ENCODE measurements at regions not wholly inside any gene's neighbourhood (a gene's known extent, or its start where the extent isn't known, plus 50 kb on each side); places are given as distances from the start of the nearest gene placed in this dataset.
A peak's percentile ranks its signal among the peaks of the same experiment; 100 is the strongest.
"Not testable (repeated sequence)": the region's sequence is repeated elsewhere in the genome, so short reads cannot be mapped to it uniquely, and the experiment has no call there.

- Histone ChIP-seq H3K4me1 (ENCODE audit: control insufficient read depth in 3 of 3, insufficient read depth in 2 of 3, low read depth in 1 of 3, low read length in 2 of 3) (no peaks in the 10 kb centered on the region), H3K9me3 (ENCODE audit: control insufficient read depth in 2 of 2, insufficient read depth in 1 of 2, low read depth in 1 of 2, low read length in 1 of 2) (no peaks in the 10 kb centered on the region), H3K27ac (ENCODE audit: low read depth in 1 of 3, low read length in 2 of 3) (no peak overlapping the region), H3K36me3 (ENCODE audit: control insufficient read depth in 3 of 3, insufficient read depth in 2 of 3, low read depth in 1 of 3, low read length in 3 of 3) (no peaks in the 10 kb centered on the region), H3K27me3 (ENCODE audit: control insufficient read depth in 3 of 3, insufficient read depth in 3 of 3, low read length in 3 of 3) (no peaks in the 10 kb centered on the region), H3K4me3 (ENCODE audit: low read depth in 1 of 3, low read length in 3 of 3) (no peak overlapping the region)
- FAIRE-seq = no peak
- peak; percentile 7 to 12 for DNase-seq
- WGBS, 3 donors = 26 to 57% (median 37%) methylated on average over 7 of the region's 7 CpGs
These were observed 206.2 kb upstream of the LRRC4C start for GRCh38 chr11:41665441-41666360.

- Histone ChIP-seq H3K4me3 (ENCODE audit: low read depth in 1 of 3, low read length in 3 of 3) (no peak overlapping the region), H3K27me3 (ENCODE audit: control insufficient read depth in 3 of 3, insufficient read depth in 3 of 3, low read length in 3 of 3) (no peaks in the 10 kb centered on the region), H3K9me3 (ENCODE audit: control insufficient read depth in 2 of 2, insufficient read depth in 1 of 2, low read depth in 1 of 2, low read length in 1 of 2) (no peaks in the 10 kb centered on the region), H3K4me1 (ENCODE audit: control insufficient read depth in 3 of 3, insufficient read depth in 2 of 3, low read depth in 1 of 3, low read length in 2 of 3) (no peaks in the 10 kb centered on the region), H3K36me3 (ENCODE audit: control insufficient read depth in 3 of 3, insufficient read depth in 2 of 3, low read depth in 1 of 3, low read length in 3 of 3) (no peaks in the 10 kb centered on the region), H3K27ac (ENCODE audit: low read depth in 1 of 3, low read length in 2 of 3) (no peak overlapping the region)
- FAIRE-seq = no peak
- WGBS, 3 donors = 72 to 87% (median 79%) methylated on average over 5 of the region's 5 CpGs
- DNase-seq = no peak
These were observed 207.7 kb upstream of the LRRC4C start for GRCh38 chr11:41666951-41667653.

- H3K9me3 ChIP-seq (ENCODE audit: control insufficient read depth in 2 of 2, insufficient read depth in 1 of 2, low read depth in 1 of 2, low read length in 1 of 2) = no peaks in the 10 kb centered on the region
- no peak overlapping the region for H3K4me3 ChIP-seq (ENCODE audit: low read depth in 1 of 3, low read length in 3 of 3)
- no peaks in the 10 kb centered on the region for H3K4me1 ChIP-seq (ENCODE audit: control insufficient read depth in 3 of 3, insufficient read depth in 2 of 3, low read depth in 1 of 3, low read length in 2 of 3)
- DNase-seq = no peak
- no peak for FAIRE-seq
- H3K27ac ChIP-seq (ENCODE audit: low read depth in 1 of 3, low read length in 2 of 3) = no peak overlapping the region
- H3K27me3 ChIP-seq (ENCODE audit: control insufficient read depth in 3 of 3, insufficient read depth in 3 of 3, low read length in 3 of 3) = no peaks in the 10 kb centered on the region
- H3K36me3 ChIP-seq (ENCODE audit: control insufficient read depth in 3 of 3, insufficient read depth in 2 of 3, low read depth in 1 of 3, low read length in 3 of 3) = no peaks in the 10 kb centered on the region
- WGBS, 3 donors = 90 to 92% (median 91%) methylated on average over 1 of the region's 1 CpG
These were observed 215.8 kb upstream of the LRRC4C start for GRCh38 chr11:41675205-41675604.

GRCh38 chr11:41713030-41713429 is 253.6 kb upstream of the LRRC4C start:
- no peaks in the 10 kb centered on the region for H3K27me3 ChIP-seq (ENCODE audit: control insufficient read depth in 3 of 3, insufficient read depth in 3 of 3, low read length in 3 of 3)
- no peaks in the 10 kb centered on the region for H3K9me3 ChIP-seq (ENCODE audit: control insufficient read depth in 2 of 2, insufficient read depth in 1 of 2, low read depth in 1 of 2, low read length in 1 of 2)
- no peaks in the 10 kb centered on the region for H3K4me1 ChIP-seq (ENCODE audit: control insufficient read depth in 3 of 3, insufficient read depth in 2 of 3, low read depth in 1 of 3, low read length in 2 of 3)
- 74 to 88% (median 84%) methylated on average over 3 of the region's 3 CpGs for WGBS, 3 donors
- H3K4me3 ChIP-seq (ENCODE audit: low read depth in 1 of 3, low read length in 3 of 3) = no peak overlapping the region
- H3K27ac ChIP-seq (ENCODE audit: low read depth in 1 of 3, low read length in 2 of 3) = no peak overlapping the region
- FAIRE-seq (no peak), DNase-seq (no peak)
- H3K36me3 ChIP-seq (ENCODE audit: control insufficient read depth in 3 of 3, insufficient read depth in 2 of 3, low read depth in 1 of 3, low read length in 3 of 3) = no peaks in the 10 kb centered on the region

- FAIRE-seq = no peak
These were observed 254.6 kb upstream of the LRRC4C start for GRCh38 chr11:41714101-41714500.

GRCh38 chr11:41716862-41717261 is 257.4 kb upstream of the LRRC4C start:
- H3K4me3 ChIP-seq (ENCODE audit: low read depth in 1 of 3, low read length in 3 of 3) = no peak overlapping the region
- 78 to 86% (median 82%) methylated on average over 3 of the region's 3 CpGs for WGBS, 3 donors
- no peaks in the 10 kb centered on the region for H3K36me3 ChIP-seq (ENCODE audit: control insufficient read depth in 3 of 3, insufficient read depth in 2 of 3, low read depth in 1 of 3, low read length in 3 of 3)
- H3K4me1 ChIP-seq (ENCODE audit: control insufficient read depth in 3 of 3, insufficient read depth in 2 of 3, low read depth in 1 of 3, low read length in 2 of 3) = no peaks in the 10 kb centered on the region
- peaks cover 0 to 2% of the 10 kb centered on the region in 2 donors for H3K9me3 ChIP-seq (ENCODE audit: control insufficient read depth in 2 of 2, insufficient read depth in 1 of 2, low read depth in 1 of 2, low read length in 1 of 2)
- no peak for DNase-seq
- no peak for FAIRE-seq
- no peaks in the 10 kb centered on the region for H3K27me3 ChIP-seq (ENCODE audit: control insufficient read depth in 3 of 3, insufficient read depth in 3 of 3, low read length in 3 of 3)
- H3K27ac ChIP-seq (ENCODE audit: low read depth in 1 of 3, low read length in 2 of 3) = no peak overlapping the region

More at GRCh38 chr11:41714101-41714500, 254.6 kb upstream of the LRRC4C start:
- Histone ChIP-seq H3K9me3 (ENCODE audit: control insufficient read depth in 2 of 2, insufficient read depth in 1 of 2, low read depth in 1 of 2, low read length in 1 of 2) (no peaks in the 10 kb centered on the region), H3K36me3 (ENCODE audit: control insufficient read depth in 3 of 3, insufficient read depth in 2 of 3, low read depth in 1 of 3, low read length in 3 of 3) (no peaks in the 10 kb centered on the region), H3K4me1 (ENCODE audit: control insufficient read depth in 3 of 3, insufficient read depth in 2 of 3, low read depth in 1 of 3, low read length in 2 of 3) (no peaks in the 10 kb centered on the region), H3K4me3 (ENCODE audit: low read depth in 1 of 3, low read length in 3 of 3) (no peak overlapping the region), H3K27ac (ENCODE audit: low read depth in 1 of 3, low read length in 2 of 3) (no peak overlapping the region), H3K27me3 (ENCODE audit: control insufficient read depth in 3 of 3, insufficient read depth in 3 of 3, low read length in 3 of 3) (no peaks in the 10 kb centered on the region)
- no peak for DNase-seq
- 67 to 86% (median 80%) methylated on average over 2 of the region's 2 CpGs for WGBS, 3 donors

- Histone ChIP-seq H3K27me3 (ENCODE audit: control insufficient read depth in 3 of 3, insufficient read depth in 3 of 3, low read length in 3 of 3) (no peaks in the 10 kb centered on the region), H3K27ac (ENCODE audit: low read depth in 1 of 3, low read length in 2 of 3) (no peak overlapping the region), H3K4me1 (ENCODE audit: control insufficient read depth in 3 of 3, insufficient read depth in 2 of 3, low read depth in 1 of 3, low read length in 2 of 3) (no peaks in the 10 kb centered on the region), H3K36me3 (ENCODE audit: control insufficient read depth in 3 of 3, insufficient read depth in 2 of 3, low read depth in 1 of 3, low read length in 3 of 3) (no peaks in the 10 kb centered on the region), H3K9me3 (ENCODE audit: control insufficient read depth in 2 of 2, insufficient read depth in 1 of 2, low read depth in 1 of 2, low read length in 1 of 2) (peaks cover 0 to 2% of the 10 kb centered on the region in 2 donors), H3K4me3 (ENCODE audit: low read depth in 1 of 3, low read length in 3 of 3) (no peak overlapping the region)
- FAIRE-seq (no peak), DNase-seq (no peak)
- 45 to 58% (median 51%) methylated on average over 2 of the region's 2 CpGs for whole genome bisulfite sequencing, 3 donors
These were observed 261.3 kb upstream of the LRRC4C start for GRCh38 chr11:41720761-41721160.

GRCh38 chr11:41728161-41728560 is 268.7 kb upstream of the LRRC4C start:
- 86 to 92% (median 90%) methylated on average over 6 of the region's 6 CpGs for WGBS, 3 donors
- H3K36me3 ChIP-seq (ENCODE audit: control insufficient read depth in 3 of 3, insufficient read depth in 2 of 3, low read depth in 1 of 3, low read length in 3 of 3); H3K4me3 ChIP-seq (ENCODE audit: low read depth in 1 of 3, low read length in 3 of 3); FAIRE-seq; H3K27me3 ChIP-seq (ENCODE audit: control insufficient read depth in 3 of 3, insufficient read depth in 3 of 3, low read length in 3 of 3); H3K4me1 ChIP-seq (ENCODE audit: control insufficient read depth in 3 of 3, insufficient read depth in 2 of 3, low read depth in 1 of 3, low read length in 2 of 3); DNase-seq; H3K27ac ChIP-seq (ENCODE audit: low read depth in 1 of 3, low read length in 2 of 3): not testable (repeated sequence)
- H3K9me3 ChIP-seq (ENCODE audit: control insufficient read depth in 2 of 2, insufficient read depth in 1 of 2, low read depth in 1 of 2, low read length in 1 of 2) = peaks cover 0 to 17% of the 10 kb centered on the region in 2 donors
